ENCODE measurements at regions not wholly inside any gene's neighbourhood (a gene's known extent, or its start where the extent isn't known, plus 50 kb on each side); places are given as distances from the start of the nearest gene placed in this dataset.

DNA sequence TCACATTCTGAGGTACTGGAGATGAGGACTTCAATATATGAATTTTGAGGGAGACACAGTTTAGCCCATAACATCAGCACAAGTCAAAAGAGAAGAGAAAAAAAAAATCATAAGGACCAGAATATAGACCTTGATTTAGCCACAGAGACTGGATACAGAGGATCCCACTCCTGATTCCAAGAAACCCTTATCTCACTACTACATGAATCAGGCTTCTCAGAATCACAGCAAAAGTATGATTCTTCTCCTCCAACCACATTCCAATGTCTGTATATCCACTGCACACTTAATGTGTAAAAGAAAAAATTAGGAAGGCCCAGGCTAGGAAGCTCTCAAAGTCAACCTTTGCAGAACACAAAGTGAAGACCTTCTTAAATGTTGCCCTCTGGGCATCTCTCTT lies 610.9 kb downstream of the DTWD2 start:
- no peaks in the 10 kb centered on the region for H4K20me1 ChIP-seq (replicated peaks; ENCODE audit: insufficient read depth)
- no peak for ATAC-seq

More for the DNA sequence above, 610.9 kb downstream of the DTWD2 start:
- Histone ChIP-seq H2AFZ (no peak overlapping the region), H3K4me2 (no peak overlapping the region), H3K27me3 (ENCODE audit: insufficient read depth) (no peaks in the 10 kb centered on the region), H3K4me3 (no peak overlapping the region), H3K9me2 (ENCODE audit: insufficient read depth) (no peaks in the 10 kb centered on the region), H3K79me2 (replicated peaks; ENCODE audit: insufficient read depth) (no peaks in the 10 kb centered on the region), H3K36me3 (ENCODE audit: insufficient read depth) (no peaks in the 10 kb centered on the region; the same call in 1 of the 2 replicates), H3K27ac (ENCODE audit: low read depth) (no peak overlapping the region), H3F3A (replicated peaks; ENCODE audit: low read depth) (no peaks in the 10 kb centered on the region), H3K4me1 (ENCODE audit: insufficient read depth) (no peaks in the 10 kb centered on the region)
- Mint-ChIP-seq H3K36me3 (ENCODE audit: low read depth) (peaks cover 11% of the 10 kb centered on the region), H3K27ac (no peak overlapping the region), H3K9me3 (peaks cover 12% of the 10 kb centered on the region), H3K4me1 (no peaks in the 10 kb centered on the region), H3K4me3 (no peak overlapping the region), H3K27me3 (ENCODE audit: insufficient read depth, low read depth, poor library complexity) (no peaks in the 10 kb centered on the region)
- no peak for DNase-seq (ENCODE audit: low spot score)
- TF ChIP-seq, protein P1, sequence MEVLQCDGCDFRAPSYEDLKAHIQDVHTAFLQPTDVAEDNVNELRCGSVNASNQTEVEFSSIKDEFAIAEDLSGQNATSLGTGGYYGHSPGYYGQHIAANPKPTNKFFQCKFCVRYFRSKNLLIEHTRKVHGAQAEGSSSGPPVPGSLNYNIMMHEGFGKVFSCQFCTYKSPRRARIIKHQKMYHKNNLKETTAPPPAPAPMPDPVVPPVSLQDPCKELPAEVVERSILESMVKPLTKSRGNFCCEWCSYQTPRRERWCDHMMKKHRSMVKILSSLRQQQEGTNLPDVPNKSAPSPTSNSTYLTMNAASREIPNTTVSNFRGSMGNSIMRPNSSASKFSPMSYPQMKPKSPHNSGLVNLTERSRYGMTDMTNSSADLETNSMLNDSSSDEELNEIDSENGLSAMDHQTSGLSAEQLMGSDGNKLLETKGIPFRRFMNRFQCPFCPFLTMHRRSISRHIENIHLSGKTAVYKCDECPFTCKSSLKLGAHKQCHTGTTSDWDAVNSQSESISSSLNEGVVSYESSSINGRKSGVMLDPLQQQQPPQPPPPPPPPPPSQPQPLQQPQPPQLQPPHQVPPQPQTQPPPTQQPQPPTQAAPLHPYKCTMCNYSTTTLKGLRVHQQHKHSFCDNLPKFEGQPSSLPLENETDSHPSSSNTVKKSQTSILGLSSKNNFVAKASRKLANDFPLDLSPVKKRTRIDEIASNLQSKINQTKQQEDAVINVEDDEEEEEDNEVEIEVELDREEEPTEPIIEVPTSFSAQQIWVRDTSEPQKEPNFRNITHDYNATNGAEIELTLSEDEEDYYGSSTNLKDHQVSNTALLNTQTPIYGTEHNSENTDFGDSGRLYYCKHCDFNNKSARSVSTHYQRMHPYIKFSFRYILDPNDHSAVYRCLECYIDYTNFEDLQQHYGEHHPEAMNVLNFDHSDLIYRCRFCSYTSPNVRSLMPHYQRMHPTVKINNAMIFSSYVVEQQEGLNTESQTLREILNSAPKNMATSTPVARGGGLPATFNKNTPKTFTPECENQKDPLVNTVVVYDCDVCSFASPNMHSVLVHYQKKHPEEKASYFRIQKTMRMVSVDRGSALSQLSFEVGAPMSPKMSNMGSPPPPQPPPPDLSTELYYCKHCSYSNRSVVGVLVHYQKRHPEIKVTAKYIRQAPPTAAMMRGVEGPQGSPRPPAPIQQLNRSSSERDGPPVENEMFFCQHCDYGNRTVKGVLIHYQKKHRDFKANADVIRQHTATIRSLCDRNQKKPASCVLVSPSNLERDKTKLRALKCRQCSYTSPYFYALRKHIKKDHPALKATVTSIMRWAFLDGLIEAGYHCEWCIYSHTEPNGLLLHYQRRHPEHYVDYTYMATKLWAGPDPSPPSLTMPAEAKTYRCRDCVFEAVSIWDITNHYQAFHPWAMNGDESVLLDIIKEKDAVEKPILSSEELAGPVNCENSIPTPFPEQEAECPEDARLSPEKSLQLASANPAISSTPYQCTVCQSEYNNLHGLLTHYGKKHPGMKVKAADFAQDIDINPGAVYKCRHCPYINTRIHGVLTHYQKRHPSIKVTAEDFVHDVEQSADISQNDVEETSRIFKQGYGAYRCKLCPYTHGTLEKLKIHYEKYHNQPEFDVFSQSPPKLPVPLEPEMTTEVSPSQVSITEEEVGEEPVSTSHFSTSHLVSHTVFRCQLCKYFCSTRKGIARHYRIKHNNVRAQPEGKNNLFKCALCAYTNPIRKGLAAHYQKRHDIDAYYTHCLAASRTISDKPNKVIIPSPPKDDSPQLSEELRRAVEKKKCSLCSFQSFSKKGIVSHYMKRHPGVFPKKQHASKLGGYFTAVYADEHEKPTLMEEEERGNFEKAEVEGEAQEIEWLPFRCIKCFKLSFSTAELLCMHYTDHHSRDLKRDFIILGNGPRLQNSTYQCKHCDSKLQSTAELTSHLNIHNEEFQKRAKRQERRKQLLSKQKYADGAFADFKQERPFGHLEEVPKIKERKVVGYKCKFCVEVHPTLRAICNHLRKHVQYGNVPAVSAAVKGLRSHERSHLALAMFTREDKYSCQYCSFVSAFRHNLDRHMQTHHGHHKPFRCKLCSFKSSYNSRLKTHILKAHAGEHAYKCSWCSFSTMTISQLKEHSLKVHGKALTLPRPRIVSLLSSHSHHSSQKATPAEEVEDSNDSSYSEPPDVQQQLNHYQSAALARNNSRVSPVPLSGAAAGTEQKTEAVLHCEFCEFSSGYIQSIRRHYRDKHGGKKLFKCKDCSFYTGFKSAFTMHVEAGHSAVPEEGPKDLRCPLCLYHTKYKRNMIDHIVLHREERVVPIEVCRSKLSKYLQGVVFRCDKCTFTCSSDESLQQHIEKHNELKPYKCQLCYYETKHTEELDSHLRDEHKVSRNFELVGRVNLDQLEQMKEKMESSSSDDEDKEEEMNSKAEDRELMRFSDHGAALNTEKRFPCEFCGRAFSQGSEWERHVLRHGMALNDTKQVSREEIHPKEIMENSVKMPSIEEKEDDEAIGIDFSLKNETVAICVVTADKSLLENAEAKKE (CRISPR knock-in tag; IDR thresholded peaks at IDR 0.05): no peak
- TF ChIP-seq ZNF114 (CRISPR knock-in tag; IDR thresholded peaks at IDR 0.05) (no peak), NANOG (IDR thresholded peaks at IDR 0.05; ENCODE audit: borderline replicate concordance) (no peak), EZH2 (IDR thresholded peaks at IDR 0.05; ENCODE audit: low read depth, unreplicated experiment) (no peak)

Data from GM23338 (cell line).